ENCODE measurements at regions not wholly inside any gene's neighbourhood (a gene's known extent, or its start where the extent isn't known, plus 50 kb on each side); places are given as distances from the start of the nearest gene placed in this dataset.

GRCh38 chr6:4381381-4381780, 246.0 kb upstream of the ECI2 start:
- Histone ChIP-seq H3K9me2 (ENCODE audit: insufficient read depth, low read length) (no peaks in the 10 kb centered on the region), H3F3A (ENCODE audit: insufficient read depth, low read length, poor library complexity, severe bottlenecking) (no peaks in the 10 kb centered on the region), H3K36me3 (ENCODE audit: insufficient read depth, low read length) (no peaks in the 10 kb centered on the region), H3K27me3 (ENCODE audit: insufficient read depth, low read depth, low read length) (no peaks in the 10 kb centered on the region), H3K4me2 (ENCODE audit: low read length) (no peak overlapping the region), H3K27ac (ENCODE audit: low read length) (no peak overlapping the region), H3K9ac (ENCODE audit: low read length) (no peak overlapping the region), H2AFZ (ENCODE audit: low read depth, low read length) (no peak overlapping the region), H3K79me2 (replicated peaks; ENCODE audit: insufficient read depth, low read length) (no peaks in the 10 kb centered on the region), H4K20me1 (ENCODE audit: insufficient read depth) (no peaks in the 10 kb centered on the region), H3K4me3 (ENCODE audit: low read length) (no peak overlapping the region), H3K9me3 (ENCODE audit: low read length) (no peaks in the 10 kb centered on the region)
- TF ChIP-seq EP300 (conservative IDR thresholded peaks at IDR 0.05; ENCODE audit: poor library complexity, severe bottlenecking): no peak
- no peak for TF ChIP-seq EZH2 (IDR thresholded peaks at IDR 0.05; ENCODE audit: borderline replicate concordance, insufficient read depth, low read length, poor library complexity, severe bottlenecking)
- no peak for TF ChIP-seq TAF1 (IDR thresholded peaks at IDR 0.05; ENCODE audit: low read depth)
- TF ChIP-seq SMC3 (conservative IDR thresholded peaks at IDR 0.05; ENCODE audit: poor library complexity): no peak
- TF ChIP-seq RAD21 (conservative IDR thresholded peaks at IDR 0.05): no peak
- TF ChIP-seq MXI1 (conservative IDR thresholded peaks at IDR 0.05; ENCODE audit: poor library complexity, severe bottlenecking): no peak
- no peak for TF ChIP-seq REST (IDR thresholded peaks at IDR 0.05; ENCODE audit: borderline replicate concordance)
- TF ChIP-seq, protein P1, sequence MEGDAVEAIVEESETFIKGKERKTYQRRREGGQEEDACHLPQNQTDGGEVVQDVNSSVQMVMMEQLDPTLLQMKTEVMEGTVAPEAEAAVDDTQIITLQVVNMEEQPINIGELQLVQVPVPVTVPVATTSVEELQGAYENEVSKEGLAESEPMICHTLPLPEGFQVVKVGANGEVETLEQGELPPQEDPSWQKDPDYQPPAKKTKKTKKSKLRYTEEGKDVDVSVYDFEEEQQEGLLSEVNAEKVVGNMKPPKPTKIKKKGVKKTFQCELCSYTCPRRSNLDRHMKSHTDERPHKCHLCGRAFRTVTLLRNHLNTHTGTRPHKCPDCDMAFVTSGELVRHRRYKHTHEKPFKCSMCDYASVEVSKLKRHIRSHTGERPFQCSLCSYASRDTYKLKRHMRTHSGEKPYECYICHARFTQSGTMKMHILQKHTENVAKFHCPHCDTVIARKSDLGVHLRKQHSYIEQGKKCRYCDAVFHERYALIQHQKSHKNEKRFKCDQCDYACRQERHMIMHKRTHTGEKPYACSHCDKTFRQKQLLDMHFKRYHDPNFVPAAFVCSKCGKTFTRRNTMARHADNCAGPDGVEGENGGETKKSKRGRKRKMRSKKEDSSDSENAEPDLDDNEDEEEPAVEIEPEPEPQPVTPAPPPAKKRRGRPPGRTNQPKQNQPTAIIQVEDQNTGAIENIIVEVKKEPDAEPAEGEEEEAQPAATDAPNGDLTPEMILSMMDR (IDR thresholded peaks at IDR 0.05; ENCODE audit: poor library complexity, severe bottlenecking): no peak
- no peak for TF ChIP-seq POLR2AphosphoS5 (IDR thresholded peaks at IDR 0.05)

- H3K9me3 ChIP-seq (ENCODE audit: low read length): no peaks in the 10 kb centered on the region
- H2AFZ ChIP-seq (ENCODE audit: low read depth, low read length): no peak overlapping the region
Observed at GRCh38 chr6:4380881-4381281, 245.5 kb upstream of the ECI2 start.

More at GRCh38 chr6:4380881-4381281, 245.5 kb upstream of the ECI2 start:
- TF ChIP-seq, protein P1 (IDR thresholded peaks at IDR 0.05; ENCODE audit: poor library complexity, severe bottlenecking): no peak
- TF ChIP-seq SMC3 (conservative IDR thresholded peaks at IDR 0.05; ENCODE audit: poor library complexity): no peak
- TF ChIP-seq POLR2AphosphoS5 (IDR thresholded peaks at IDR 0.05): no peak
- TF ChIP-seq MXI1 (conservative IDR thresholded peaks at IDR 0.05; ENCODE audit: poor library complexity, severe bottlenecking): no peak
- no peak for TF ChIP-seq REST (IDR thresholded peaks at IDR 0.05; ENCODE audit: borderline replicate concordance)
- TF ChIP-seq RAD21 (conservative IDR thresholded peaks at IDR 0.05): no peak
- no peak for TF ChIP-seq EP300 (conservative IDR thresholded peaks at IDR 0.05; ENCODE audit: poor library complexity, severe bottlenecking)
- no peak for TF ChIP-seq EZH2 (IDR thresholded peaks at IDR 0.05; ENCODE audit: borderline replicate concordance, insufficient read depth, low read length, poor library complexity, severe bottlenecking)
- TF ChIP-seq TAF1 (IDR thresholded peaks at IDR 0.05; ENCODE audit: low read depth): no peak
- Histone ChIP-seq H3K79me2 (replicated peaks; ENCODE audit: insufficient read depth, low read length) (no peaks in the 10 kb centered on the region), H3K9ac (ENCODE audit: low read length) (no peak overlapping the region), H3K27ac (ENCODE audit: low read length) (no peak overlapping the region), H3K27me3 (ENCODE audit: insufficient read depth, low read depth, low read length) (no peaks in the 10 kb centered on the region), H3K4me2 (ENCODE audit: low read length) (no peak overlapping the region), H3K4me3 (ENCODE audit: low read length) (no peak overlapping the region), H4K20me1 (ENCODE audit: insufficient read depth) (no peaks in the 10 kb centered on the region), H3F3A (ENCODE audit: insufficient read depth, low read length, poor library complexity, severe bottlenecking) (no peaks in the 10 kb centered on the region), H3K9me2 (ENCODE audit: insufficient read depth, low read length) (no peaks in the 10 kb centered on the region), H3K36me3 (ENCODE audit: insufficient read depth, low read length) (no peaks in the 10 kb centered on the region)
